Breast epithelium (tissue), 3 donors: ENCODE measurements at regions not wholly inside any gene's neighbourhood (a gene's known extent, or its start where the extent isn't known, plus 50 kb on each side); places are given as distances from the start of the nearest gene placed in this dataset.
A peak's percentile ranks its signal among the peaks of the same experiment; 100 is the strongest.

ENCODE experiments used
- CTCF ChIP-seq, 3 donors: fragments of 450-650 bp; IDR thresholded peaks; one replicate each; pipeline ENCODE4 v1.5.1; 2016 to 2017; ENCODE audit warnings: antibody characterized with exemption in 3 of 3, mild to moderate bottlenecking in 3 of 3, moderate library complexity in 3 of 3
- POLR2A ChIP-seq: fragments of 450-650 bp; IDR thresholded peaks from one replicate; pipeline ENCODE4 v1.6.1; 2016; ENCODE audit warnings: antibody characterized with exemption, mild to moderate bottlenecking, moderate library complexity

GRCh38 chr10:6918305-6918704 lies 338.2 kb upstream of the PRKCQ start:
- no peak for TF ChIP-seq POLR2A
- TF ChIP-seq CTCF (IDR thresholded peaks at IDR 0.05) = peak in 1 of 3 donors; percentile 8
